Mucosa of descending colon (tissue), 3 donors: ENCODE measurements at regions not wholly inside any gene's neighbourhood (a gene's known extent, or its start where the extent isn't known, plus 50 kb on each side); places are given as distances from the start of the nearest gene placed in this dataset.

Experiments used
- ATAC-seq: fragments of 200-7000 bp; cut with Tn5 transposase; one replicate; pipeline ENCODE4 v1.9.1; 2020; ENCODE audit warnings: mild to moderate bottlenecking, moderate library complexity
- DNase-seq, 3 donors: peaks; one replicate each; pipeline ENCODE4 v3.0.0-alpha.2; 2020
- H3K36me3 ChIP-seq: fragments of 200-600 bp; one replicate; pipeline ENCODE4 v1.8.0; 2021; ENCODE audit warnings: low read depth, mild to moderate bottlenecking
- H3K4me1 ChIP-seq: fragments of 200-600 bp; one replicate; pipeline ENCODE4 v1.8.0; 2021; ENCODE audit warnings: low read depth, mild to moderate bottlenecking
- H3K4me3 ChIP-seq: fragments of 200-600 bp; one replicate; pipeline ENCODE4 v1.8.0; 2021; ENCODE audit warnings: mild to moderate bottlenecking
- H3K9me3 ChIP-seq: fragments of 200-600 bp; one replicate; pipeline ENCODE4 v1.8.0; 2021; ENCODE audit warnings: mild to moderate bottlenecking
- intact Hi-C, 2 donors: fragments of 100-400 bp; cut with DNase I in 1 of 2; cut with micrococcal nuclease in 1 of 2; formaldehyde crosslinking; loops; one replicate each; pipeline versions ENCODE4 v1.11.0 to v1.11.1; 2022; cut with DNase I, micrococcal nuclease
- TF ChIP-seq, protein P1 (sequence below): fragments of 200-600 bp; IDR thresholded peaks from one replicate; pipeline ENCODE4 v1.8.0; 2022; ENCODE audit warnings: antibody characterized with exemption, mild to moderate bottlenecking
- donor health status: DM: no; HTN: no; CAD: no; lungs with moderate emphysema.
- donor health status: DM: no; HTN: no; CAD: no.
- donor health status: DM: no; HTN: yes; CAD: no.

GRCh38 chr2:118319271-118319684 lies 231.0 kb downstream of the INSIG2 start:
- no peaks in the 10 kb centered on the region for H3K4me1 ChIP-seq
- no peaks in the 10 kb centered on the region for H3K9me3 ChIP-seq
- TF ChIP-seq, protein P1, sequence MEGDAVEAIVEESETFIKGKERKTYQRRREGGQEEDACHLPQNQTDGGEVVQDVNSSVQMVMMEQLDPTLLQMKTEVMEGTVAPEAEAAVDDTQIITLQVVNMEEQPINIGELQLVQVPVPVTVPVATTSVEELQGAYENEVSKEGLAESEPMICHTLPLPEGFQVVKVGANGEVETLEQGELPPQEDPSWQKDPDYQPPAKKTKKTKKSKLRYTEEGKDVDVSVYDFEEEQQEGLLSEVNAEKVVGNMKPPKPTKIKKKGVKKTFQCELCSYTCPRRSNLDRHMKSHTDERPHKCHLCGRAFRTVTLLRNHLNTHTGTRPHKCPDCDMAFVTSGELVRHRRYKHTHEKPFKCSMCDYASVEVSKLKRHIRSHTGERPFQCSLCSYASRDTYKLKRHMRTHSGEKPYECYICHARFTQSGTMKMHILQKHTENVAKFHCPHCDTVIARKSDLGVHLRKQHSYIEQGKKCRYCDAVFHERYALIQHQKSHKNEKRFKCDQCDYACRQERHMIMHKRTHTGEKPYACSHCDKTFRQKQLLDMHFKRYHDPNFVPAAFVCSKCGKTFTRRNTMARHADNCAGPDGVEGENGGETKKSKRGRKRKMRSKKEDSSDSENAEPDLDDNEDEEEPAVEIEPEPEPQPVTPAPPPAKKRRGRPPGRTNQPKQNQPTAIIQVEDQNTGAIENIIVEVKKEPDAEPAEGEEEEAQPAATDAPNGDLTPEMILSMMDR = no peak
- H3K4me3 ChIP-seq = no peak overlapping the region
- intact Hi-C loops = no loop called here
- DNase-seq = no peak
- no peak for ATAC-seq
- no peaks in the 10 kb centered on the region for H3K36me3 ChIP-seq

DNA sequence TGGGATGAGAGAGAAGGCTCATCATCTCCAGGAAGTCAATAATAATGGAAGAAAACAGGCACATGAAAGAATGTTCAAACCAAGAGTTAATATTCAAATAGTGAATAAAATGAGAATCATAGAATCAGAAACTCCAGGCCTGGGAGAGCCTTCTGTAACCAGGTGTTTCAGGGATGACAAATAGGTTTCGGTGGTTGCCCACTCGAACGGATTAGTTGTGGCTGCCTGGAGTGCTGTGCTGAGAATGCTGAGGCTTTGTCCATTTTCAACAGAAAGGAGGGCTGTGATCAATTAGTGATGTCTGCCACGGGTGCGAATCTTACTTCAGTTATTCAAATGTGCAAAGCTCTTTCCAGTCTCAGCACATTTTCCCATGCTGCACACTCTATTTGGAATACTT lies 227.3 kb downstream of the INSIG2 start:
- no peaks in the 10 kb centered on the region for H3K4me1 ChIP-seq
- TF ChIP-seq, protein P1 = no peak
- DNase-seq (no peak), ATAC-seq (no peak)
- no peak overlapping the region for H3K4me3 ChIP-seq
- no peaks in the 10 kb centered on the region for H3K36me3 ChIP-seq
- intact Hi-C loops = no loop called here
- H3K9me3 ChIP-seq = no peaks in the 10 kb centered on the region

- no peak for ATAC-seq
- Histone ChIP-seq H3K4me3 (no peak overlapping the region), H3K9me3 (no peaks in the 10 kb centered on the region), H3K36me3 (no peaks in the 10 kb centered on the region), H3K4me1 (no peaks in the 10 kb centered on the region)
- DNase-seq = no peak
- TF ChIP-seq, protein P1 = no peak
- intact Hi-C loops = no loop called here
Observed at GRCh38 chr2:118312969-118313756, 224.9 kb downstream of the INSIG2 start.

DNA sequence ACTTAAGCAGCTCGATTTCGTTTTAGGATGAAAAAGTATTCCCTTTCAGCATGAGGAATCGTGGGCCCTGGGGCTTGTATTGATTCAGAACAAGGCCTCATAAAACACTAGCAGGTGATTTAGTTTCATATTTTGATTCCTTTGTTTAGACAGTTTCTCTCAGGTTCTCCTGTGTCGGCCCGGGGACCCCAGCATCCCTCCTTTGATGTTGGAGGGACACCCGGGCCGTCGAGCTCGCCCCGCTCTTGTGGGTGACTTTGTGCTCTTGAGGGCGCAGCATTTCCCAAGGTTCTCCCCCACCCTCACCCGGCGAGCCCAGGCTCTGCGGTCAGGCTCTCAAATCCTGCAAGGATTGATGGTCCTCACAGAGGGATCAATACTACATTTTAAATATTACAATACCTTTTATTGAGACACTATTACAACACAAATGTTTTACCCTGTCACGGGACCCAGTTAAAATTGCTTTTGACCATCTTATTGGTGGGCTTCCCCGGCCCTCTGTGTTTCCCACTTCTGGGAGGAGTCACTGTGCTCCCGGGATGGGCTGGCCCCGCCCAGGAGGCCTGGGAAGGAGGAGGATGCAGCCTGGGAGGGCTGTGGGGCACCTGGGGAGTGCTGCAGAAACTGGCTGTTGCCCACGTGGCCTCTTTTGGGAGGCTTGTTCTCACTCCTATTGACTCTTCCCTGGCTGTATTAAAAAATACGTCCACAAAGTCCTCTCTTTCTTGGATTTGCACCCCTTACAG lies 222.6 kb downstream of the INSIG2 start:
- Histone ChIP-seq H3K9me3 (no peaks in the 10 kb centered on the region), H3K4me1 (no peaks in the 10 kb centered on the region), H3K36me3 (no peaks in the 10 kb centered on the region), H3K4me3 (no peak overlapping the region)
- intact Hi-C loops = no loop called here
- ATAC-seq (peak; percentile 31), DNase-seq (no peak)
- TF ChIP-seq, protein P1 = no peak

DNA sequence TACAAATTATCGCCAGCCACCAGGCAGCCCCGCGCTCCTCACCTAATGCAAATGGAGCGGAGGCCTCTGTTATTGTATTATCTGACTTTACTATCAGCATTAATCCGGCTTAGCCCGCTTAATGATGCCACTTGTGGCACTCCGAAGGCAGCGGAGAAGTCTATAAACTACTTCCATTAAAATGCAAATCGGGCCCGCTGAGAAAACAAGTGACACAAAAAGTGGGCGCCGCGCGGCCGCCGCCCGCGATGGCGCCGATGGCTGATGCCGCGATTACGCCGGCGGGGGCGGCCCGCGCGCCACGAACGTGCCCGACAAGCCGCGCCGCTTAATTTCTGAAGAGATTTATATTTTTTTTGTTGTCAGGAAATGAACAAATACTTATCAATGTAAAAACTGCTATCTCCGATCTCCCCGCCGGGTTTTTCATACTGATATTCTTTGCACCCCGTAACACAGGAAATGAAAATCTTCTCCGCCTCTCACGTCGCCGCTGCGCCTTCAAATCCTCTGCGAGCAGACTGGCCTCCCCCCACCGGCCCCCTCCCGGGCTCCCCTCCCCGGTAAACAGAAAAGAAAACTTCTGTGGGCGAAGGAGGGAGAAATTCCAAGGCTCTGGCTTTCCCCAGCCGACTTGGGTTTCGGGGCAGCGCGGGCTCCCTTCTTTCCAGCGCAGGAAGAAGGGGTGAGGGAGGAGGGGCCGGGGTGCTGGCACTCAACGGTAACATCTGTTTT lies 221.8 kb downstream of the INSIG2 start:
- H3K36me3 ChIP-seq = no peaks in the 10 kb centered on the region
- H3K4me3 ChIP-seq = no peak overlapping the region
- DNase-seq (peak; percentile 24 to 48 (median 43)), ATAC-seq (peak; percentile 47)
- H3K9me3 ChIP-seq = no peaks in the 10 kb centered on the region
- intact Hi-C loops = no loop called here
- H3K4me1 ChIP-seq = no peaks in the 10 kb centered on the region
- TF ChIP-seq, protein P1 = no peak
